Iris pigment epithelial cell (primary cell): ENCODE measurements at regions not wholly inside any gene's neighbourhood (a gene's known extent, or its start where the extent isn't known, plus 50 kb on each side); places are given as distances from the start of the nearest gene placed in this dataset.

Source experiments
- DNase-seq: peaks from one replicate; pipeline ENCODE4 v3.0.0-alpha.2; 2011; ENCODE audit warnings: low read depth

GRCh38 chr1:87783315-87783714 lies 454.6 kb downstream of the LMO4 start:
- DNase-seq: no peak

- no peak for DNase-seq
These were observed 456.7 kb downstream of the LMO4 start for GRCh38 chr1:87785386-87785785.

- no peak for DNase-seq
These were observed 457.5 kb downstream of the LMO4 start for GRCh38 chr1:87786229-87786628.

- no peak for DNase-seq
These were observed 458.3 kb downstream of the LMO4 start for GRCh38 chr1:87786861-87787545.

GRCh38 chr1:87787551-87787950 lies 458.9 kb downstream of the LMO4 start:
- DNase-seq: peak; percentile 50

GRCh38 chr1:87790756-87791155 lies 462.1 kb downstream of the LMO4 start:
- no peak for DNase-seq

- DNase-seq: peak; percentile 5
These were observed 463.5 kb downstream of the LMO4 start for GRCh38 chr1:87791931-87792740.

- DNase-seq: peak; percentile 86
These were observed 466.3 kb downstream of the LMO4 start for GRCh38 chr1:87794788-87795614.

GRCh38 chr1:87795615-87796337 lies 467.1 kb downstream of the LMO4 start:
- no peak for DNase-seq

- DNase-seq: no peak
These were observed 467.8 kb downstream of the LMO4 start for GRCh38 chr1:87796471-87796901.

- DNase-seq: peak; percentile 65
These were observed 470.8 kb downstream of the LMO4 start for GRCh38 chr1:87799451-87799850.

- peak; percentile 47 for DNase-seq
These were observed 471.3 kb downstream of the LMO4 start for GRCh38 chr1:87800006-87800405.

- DNase-seq: no peak
These were observed 474.7 kb downstream of the LMO4 start for GRCh38 chr1:87803375-87803774.

GRCh38 chr1:87804128-87804527 lies 475.4 kb downstream of the LMO4 start:
- DNase-seq: no peak

GRCh38 chr1:87805666-87806378 lies 477.1 kb downstream of the LMO4 start:
- peak; percentile 68 for DNase-seq

- no peak for DNase-seq
These were observed 477.9 kb downstream of the LMO4 start for GRCh38 chr1:87806379-87807094.

GRCh38 chr1:87810166-87810565 lies 481.5 kb downstream of the LMO4 start:
- no peak for DNase-seq

- DNase-seq: no peak
These were observed 484.3 kb downstream of the LMO4 start for GRCh38 chr1:87812871-87813577.

GRCh38 chr1:87814573-87814972 lies 485.9 kb downstream of the LMO4 start:
- no peak for DNase-seq

GRCh38 chr1:87816646-87817045 lies 488.0 kb downstream of the LMO4 start:
- no peak for DNase-seq
